NCI-H1105 treated with DMSO at 0.1 percent for 48 hours (cell line): ENCODE measurements at regions not wholly inside any gene's neighbourhood (a gene's known extent, or its start where the extent isn't known, plus 50 kb on each side); places are given as distances from the start of the nearest gene placed in this dataset.
A peak's percentile ranks its signal among the peaks of the same experiment; 100 is the strongest.
"Not testable (repeated sequence)": the region's sequence is repeated elsewhere in the genome, so short reads cannot be mapped to it uniquely, and the experiment has no call there.

ENCODE experiments used
- DNase-seq: peaks from one replicate; lab custom pipeline; 2025; lab: John Stamatoyannopoulos, UW

DNA sequence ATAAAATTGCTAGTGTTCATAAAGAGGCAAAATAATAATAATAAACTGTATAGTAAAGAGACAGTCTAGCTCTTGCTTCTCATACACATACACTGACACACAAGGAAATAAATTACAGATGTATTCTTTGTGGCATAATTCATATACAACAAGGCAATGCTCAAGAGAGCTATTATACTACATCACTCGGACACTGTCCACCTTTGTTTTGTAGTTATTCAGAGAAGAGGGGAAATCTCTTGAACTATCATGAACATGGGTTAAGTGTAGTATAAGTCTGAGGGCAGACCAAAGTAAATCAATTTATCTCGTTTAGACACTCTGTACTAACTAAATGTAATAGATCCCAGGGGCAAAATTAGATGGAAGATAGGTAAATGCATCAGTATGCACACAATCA is 72.7 kb upstream of the PHIP start:
- no peak for DNase-seq

DNA sequence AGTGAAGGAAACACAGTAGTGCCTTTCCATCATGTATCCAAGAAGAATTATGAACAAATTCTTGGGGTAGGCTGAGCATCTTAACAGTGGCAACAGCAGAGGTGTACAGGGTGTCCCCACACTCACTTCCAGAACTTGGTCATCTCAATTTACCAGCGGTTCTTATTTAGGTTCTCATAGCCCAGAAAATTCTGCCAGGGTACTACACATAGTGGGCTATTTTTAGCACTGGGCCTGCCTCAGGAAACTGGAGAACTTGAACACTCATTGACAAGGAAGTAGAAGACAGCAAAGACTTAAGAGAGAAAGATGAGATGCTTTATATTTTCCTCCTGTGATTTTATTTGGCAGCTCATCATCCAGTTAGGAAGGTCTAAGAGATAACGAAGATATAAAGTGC is 71.8 kb upstream of the PHIP start:
- DNase-seq = no peak

DNA sequence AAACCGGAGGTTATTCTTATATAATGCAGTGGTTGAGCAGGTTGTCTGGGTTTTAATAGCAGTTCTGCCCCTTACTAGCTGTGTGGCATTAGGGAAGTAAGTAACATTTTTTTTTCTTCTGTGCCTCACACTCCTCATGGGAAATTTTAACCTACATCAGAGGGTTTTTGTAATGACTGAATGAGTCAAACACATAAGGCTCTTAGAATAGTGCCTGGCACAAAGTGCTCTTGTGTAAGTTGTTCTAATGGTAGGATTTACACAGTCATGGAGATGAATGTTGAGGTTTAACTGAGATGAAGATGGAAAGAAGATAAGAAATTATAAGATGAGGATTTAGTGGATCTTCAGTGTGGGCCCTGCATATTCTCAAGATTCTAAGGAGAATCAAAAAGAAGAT is 68.4 kb upstream of the PHIP start:
- DNase-seq = no peak

DNA sequence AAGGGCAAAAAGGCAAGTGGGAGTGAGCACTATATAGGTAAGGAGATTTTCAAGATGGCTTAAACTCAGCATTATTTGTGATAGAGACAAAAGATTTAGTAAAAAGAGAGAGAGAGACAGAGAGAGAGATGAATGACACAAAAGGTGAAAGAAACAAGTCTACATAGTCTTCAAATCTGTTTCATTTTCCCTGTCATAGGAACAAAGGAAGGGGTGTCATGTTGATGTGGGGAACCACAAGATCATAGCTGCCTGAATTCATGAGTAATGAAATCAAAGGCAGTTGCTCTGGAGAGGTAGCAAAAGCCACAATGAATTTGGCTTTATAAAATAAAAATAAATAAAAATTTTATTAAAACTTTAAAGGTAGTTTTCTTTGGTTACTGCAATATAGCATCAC is 67.2 kb upstream of the PHIP start:
- DNase-seq = no peak

DNA sequence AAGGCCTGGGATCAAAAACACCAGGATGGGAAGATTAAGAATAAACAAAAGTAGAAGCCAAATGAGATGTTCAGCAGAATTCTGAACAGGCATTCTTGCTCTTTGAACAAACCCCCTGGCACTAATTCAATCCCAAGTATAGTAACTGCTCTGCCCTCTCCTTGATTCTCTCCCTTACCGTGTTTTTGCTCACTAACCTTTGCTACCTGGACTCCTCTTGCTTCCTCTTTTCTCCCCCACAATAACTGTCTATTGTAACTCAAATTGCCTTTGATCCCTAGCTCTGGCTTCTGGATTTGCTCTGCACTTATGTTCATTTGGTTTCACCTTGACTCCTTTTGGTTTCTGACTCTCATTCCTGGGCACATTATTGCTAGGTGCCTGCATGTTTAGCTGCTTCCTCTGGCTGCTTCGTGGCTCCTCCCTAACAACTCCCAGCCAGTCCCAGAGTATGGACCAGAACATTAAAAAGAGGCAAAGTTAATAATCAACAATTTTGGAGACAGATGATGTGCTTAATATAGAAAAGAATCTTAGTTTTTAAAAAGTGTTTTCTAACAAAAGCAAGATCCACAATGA is 65.4 kb upstream of the PHIP start:
- no peak for DNase-seq

DNA sequence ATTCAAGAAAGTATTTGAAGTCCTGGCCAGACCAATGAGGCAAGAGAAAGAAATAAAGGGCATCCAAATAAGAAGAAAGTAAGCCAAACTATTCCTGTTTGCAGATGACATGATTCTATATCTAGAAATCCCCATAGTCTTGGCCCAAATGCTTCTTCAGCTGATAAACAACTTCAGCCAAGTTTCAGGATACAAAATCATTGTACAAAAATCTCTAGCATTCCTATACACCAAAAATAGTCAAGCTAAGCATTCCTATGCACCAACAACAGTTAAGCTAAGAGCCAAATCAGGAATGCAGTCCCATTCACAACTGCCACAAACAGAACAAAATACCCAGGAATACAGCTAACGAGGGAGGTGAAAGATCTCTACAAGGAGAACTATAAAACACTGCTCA is 60.1 kb upstream of the PHIP start:
- DNase-seq = no peak

DNA sequence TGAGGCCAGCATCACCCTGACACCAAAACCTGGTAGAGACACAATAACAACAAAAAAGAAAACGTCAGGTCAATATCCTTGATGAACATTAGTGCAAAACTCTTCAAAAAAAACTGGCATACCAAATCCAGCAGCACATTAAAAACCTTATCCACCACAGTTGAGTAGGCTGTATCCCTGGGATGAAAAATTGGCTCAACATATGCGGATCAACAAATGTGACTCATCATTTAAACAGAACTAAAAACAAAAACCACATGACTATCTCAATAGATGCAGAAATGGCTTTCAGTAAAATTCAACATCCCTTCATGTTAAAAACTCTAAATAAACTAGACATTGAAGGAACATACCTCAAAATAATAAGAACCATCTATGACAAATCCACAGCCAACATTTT is 59.6 kb upstream of the PHIP start:
- no peak for DNase-seq

DNA sequence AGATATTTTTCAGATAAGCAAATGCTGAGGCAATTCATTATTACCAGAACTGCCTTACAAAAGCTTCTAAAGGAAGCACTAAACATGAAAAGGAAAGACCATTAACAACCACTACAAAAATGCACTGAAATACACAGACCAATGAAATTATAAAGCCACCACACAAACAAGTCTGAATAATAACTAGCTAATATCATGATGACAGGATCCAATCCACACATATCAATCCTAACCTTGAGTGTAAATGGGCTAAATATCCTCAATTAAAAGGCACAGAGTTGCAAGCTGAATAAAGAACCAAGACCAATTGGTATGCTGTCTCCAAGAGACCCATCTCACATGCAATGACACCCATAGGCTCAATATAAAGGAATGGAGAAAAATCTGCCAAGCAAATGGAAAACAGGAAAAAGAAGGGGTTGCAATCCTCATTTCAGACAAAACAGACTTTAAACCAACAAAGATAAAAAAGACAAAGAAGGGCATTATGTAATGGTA is 58.0 kb upstream of the PHIP start:
- no peak for DNase-seq

DNA sequence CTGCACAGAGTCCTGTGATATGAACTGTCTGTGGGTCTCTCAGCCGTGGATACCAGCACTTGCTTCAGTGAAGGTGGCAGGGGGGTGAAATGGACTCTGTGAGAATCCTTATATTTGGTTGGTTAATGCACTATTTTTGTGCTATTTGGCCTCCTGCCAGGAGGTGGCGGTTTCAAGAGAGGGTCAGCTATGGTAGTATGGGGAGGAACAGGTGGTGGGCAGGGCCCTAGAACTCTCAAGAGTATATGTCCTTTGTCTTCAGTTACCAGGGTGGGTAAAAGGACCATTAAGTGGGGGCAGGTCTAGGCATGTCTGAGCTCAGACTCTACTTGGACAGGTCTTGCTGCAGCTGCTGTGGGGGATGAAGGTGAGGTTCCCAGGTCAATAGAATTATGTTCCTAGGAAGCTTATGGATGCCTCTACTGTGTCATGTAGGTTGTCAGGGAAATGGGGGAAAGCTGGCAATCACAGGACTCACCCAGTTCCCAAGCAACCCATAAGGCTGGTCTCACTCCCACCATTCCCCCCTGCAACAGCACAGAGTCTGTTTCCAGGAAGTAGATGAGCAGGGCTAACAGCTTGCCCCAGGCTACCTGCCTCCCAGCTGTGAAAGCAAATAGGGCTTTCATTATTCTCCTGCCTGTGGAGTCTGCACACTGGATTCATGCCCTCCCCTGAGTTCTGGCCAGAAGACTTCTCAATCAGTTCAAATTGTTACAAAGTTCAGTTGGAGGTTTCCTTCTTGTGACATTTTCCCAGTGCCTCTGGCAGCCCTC is 56.8 kb upstream of the PHIP start:
- peak; percentile 85 for DNase-seq

DNA sequence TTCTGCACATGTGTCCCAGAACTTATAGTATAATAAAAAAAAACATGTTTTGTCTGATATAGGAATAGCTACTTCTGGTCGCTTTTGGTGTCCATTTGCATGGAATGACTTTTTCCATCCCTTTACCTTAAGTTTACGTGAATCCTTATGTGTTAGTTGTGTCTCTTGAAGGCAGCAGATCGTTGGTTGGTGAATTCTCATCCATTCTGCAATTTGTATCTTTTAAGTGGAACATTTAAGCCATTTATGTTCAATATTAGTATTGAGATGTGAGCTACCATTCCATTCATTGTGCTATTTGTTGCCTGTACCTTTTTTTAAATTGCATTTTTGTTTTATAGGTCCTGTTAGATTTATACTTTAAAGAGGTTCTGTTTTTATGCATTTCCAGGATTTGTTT is 55.1 kb upstream of the PHIP start:
- DNase-seq = no peak

DNA sequence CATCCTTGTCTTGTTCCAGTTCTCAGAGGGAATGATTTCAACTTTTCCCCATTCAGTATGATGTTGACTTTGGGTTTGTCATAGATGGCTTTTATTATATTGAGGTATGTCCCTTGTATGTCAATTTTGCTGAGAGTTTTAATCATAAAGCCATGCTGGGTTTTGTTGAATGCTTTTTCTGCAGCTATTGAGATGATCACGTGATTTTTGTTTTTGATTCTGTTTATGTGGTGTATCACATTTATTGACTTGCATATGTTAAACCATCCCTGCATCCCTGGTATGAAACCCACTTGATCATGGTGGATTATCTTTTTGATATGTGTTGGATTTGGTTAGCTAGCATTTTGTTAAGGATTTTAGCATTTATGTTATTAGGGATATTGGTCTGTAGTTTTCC is 53.2 kb upstream of the PHIP start:
- not testable (repeated sequence) for DNase-seq
